ENCODE measurements at regions not wholly inside any gene's neighbourhood (a gene's known extent, or its start where the extent isn't known, plus 50 kb on each side); places are given as distances from the start of the nearest gene placed in this dataset.

DNA sequence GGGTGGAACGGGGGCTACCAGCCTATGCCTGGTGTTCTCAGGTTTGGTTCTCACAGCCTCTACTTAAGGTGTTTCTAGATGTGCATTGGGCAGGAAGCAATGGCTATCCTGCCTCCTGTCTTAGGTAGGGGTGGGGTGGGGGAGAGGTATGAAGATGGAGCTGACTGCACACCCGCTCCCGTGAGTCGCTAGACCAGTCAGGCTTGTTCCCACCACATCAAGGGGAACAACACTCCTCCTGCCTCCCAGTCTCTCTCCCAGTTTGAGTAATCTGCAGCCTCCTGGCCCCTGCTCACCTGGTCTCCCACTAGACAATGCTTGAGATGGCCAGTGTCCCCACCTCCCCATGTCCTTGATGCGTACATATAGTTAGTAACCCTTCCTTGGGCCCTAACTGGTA is 79.3 kb upstream of the TENM4 start:
- ChIA-PET POLR2A (no interaction called here), CTCF (no interaction called here)
- no peak for DNase-seq (ENCODE audit: extremely low spot score)
- no peak for TF ChIP-seq ARNT (IDR thresholded peaks at IDR 0.05)
- TF ChIP-seq ZNF384 (IDR thresholded peaks at IDR 0.05), result no peak
- TF ChIP-seq LEF1 (IDR thresholded peaks at IDR 0.05; ENCODE audit: borderline replicate concordance), result no peak
- TF ChIP-seq L3MBTL2 (conservative IDR thresholded peaks at IDR 0.05), result no peak
- TF ChIP-seq PKNOX1 (IDR thresholded peaks at IDR 0.05), result no peak
- TF ChIP-seq BHLHE40 (IDR thresholded peaks at IDR 0.05; ENCODE audit: borderline replicate concordance), result no peak
- no peak for TF ChIP-seq FOXK2 (IDR thresholded peaks at IDR 0.05)
- no peak for TF ChIP-seq CTBP1 (IDR thresholded peaks at IDR 0.05; ENCODE audit: borderline replicate concordance)
- no peak for TF ChIP-seq HDGF (IDR thresholded peaks at IDR 0.05; ENCODE audit: borderline replicate concordance)
- no peak for TF ChIP-seq NFRKB (IDR thresholded peaks at IDR 0.05)
- no peak for TF ChIP-seq FOXA1 (IDR thresholded peaks at IDR 0.05)
- TF ChIP-seq FOXM1 (IDR thresholded peaks at IDR 0.05; ENCODE audit: borderline replicate concordance), result no peak

- ChIA-PET POLR2A (no interaction called here), CTCF (no interaction called here)
- TF ChIP-seq FOXK2 (IDR thresholded peaks at IDR 0.05) (no peak), ARNT (IDR thresholded peaks at IDR 0.05) (no peak)
- DNase-seq (ENCODE audit: extremely low spot score), result no peak
Observed at GRCh38 chr11:79515781-79516180, 75.0 kb upstream of the TENM4 start.

GRCh38 chr11:79514695-79515094 is 73.9 kb upstream of the TENM4 start:
- DNase-seq (ENCODE audit: extremely low spot score), result no peak
- TF ChIP-seq ZNF384 (IDR thresholded peaks at IDR 0.05) (no peak), PKNOX1 (IDR thresholded peaks at IDR 0.05) (no peak), ELF4 (IDR thresholded peaks at IDR 0.05) (no peak), HDGF (IDR thresholded peaks at IDR 0.05; ENCODE audit: borderline replicate concordance) (no peak), LEF1 (IDR thresholded peaks at IDR 0.05; ENCODE audit: borderline replicate concordance) (no peak), SP1 (IDR thresholded peaks at IDR 0.05) (no peak), FOXM1 (IDR thresholded peaks at IDR 0.05; ENCODE audit: borderline replicate concordance) (no peak), FOXA1 (IDR thresholded peaks at IDR 0.05) (no peak), NFRKB (IDR thresholded peaks at IDR 0.05) (no peak), TARDBP (IDR thresholded peaks at IDR 0.05) (no peak), ARNT (IDR thresholded peaks at IDR 0.05) (no peak), L3MBTL2 (conservative IDR thresholded peaks at IDR 0.05) (no peak), SUZ12 (IDR thresholded peaks at IDR 0.05) (no peak), CTBP1 (IDR thresholded peaks at IDR 0.05; ENCODE audit: borderline replicate concordance) (no peak), BHLHE40 (IDR thresholded peaks at IDR 0.05; ENCODE audit: borderline replicate concordance) (no peak), FOXK2 (IDR thresholded peaks at IDR 0.05) (no peak)
- CTCF ChIA-PET, result no interaction called here
- POLR2A ChIA-PET, result no interaction called here

DNA sequence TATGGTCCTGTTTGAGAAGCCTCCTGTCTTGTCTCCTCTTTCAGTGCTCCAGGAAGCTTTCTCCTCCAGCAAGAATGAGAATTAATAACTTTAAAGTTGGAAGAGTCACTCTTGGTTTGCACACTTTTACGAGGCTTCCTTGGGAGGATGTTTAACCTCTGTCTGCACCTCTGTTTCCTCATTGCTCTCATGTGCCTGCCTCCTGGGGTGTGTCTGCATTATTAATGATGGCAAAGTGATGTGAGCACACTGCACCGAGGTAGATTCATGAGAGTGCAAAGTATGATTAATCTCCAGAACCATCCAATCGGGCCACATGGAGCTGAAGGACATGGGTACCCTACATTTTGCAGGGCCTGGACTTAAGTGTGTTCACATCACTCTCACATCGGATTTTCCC is 73.5 kb upstream of the TENM4 start:
- ChIA-PET CTCF (no interaction called here), POLR2A (no interaction called here)
- no peak for TF ChIP-seq FOXK2 (IDR thresholded peaks at IDR 0.05)
- no peak for TF ChIP-seq ARNT (IDR thresholded peaks at IDR 0.05)
- no peak for TF ChIP-seq BHLHE40 (IDR thresholded peaks at IDR 0.05; ENCODE audit: borderline replicate concordance)
- no peak for TF ChIP-seq FOXA1 (IDR thresholded peaks at IDR 0.05)
- no peak for TF ChIP-seq SP1 (IDR thresholded peaks at IDR 0.05)
- TF ChIP-seq HDGF (IDR thresholded peaks at IDR 0.05; ENCODE audit: borderline replicate concordance), result no peak
- no peak for TF ChIP-seq SUZ12 (IDR thresholded peaks at IDR 0.05)
- no peak for TF ChIP-seq TARDBP (IDR thresholded peaks at IDR 0.05)
- no peak for TF ChIP-seq NFRKB (IDR thresholded peaks at IDR 0.05)
- no peak for TF ChIP-seq LEF1 (IDR thresholded peaks at IDR 0.05; ENCODE audit: borderline replicate concordance)
- no peak for TF ChIP-seq FOXM1 (IDR thresholded peaks at IDR 0.05; ENCODE audit: borderline replicate concordance)
- no peak for TF ChIP-seq CTBP1 (IDR thresholded peaks at IDR 0.05; ENCODE audit: borderline replicate concordance)
- no peak for TF ChIP-seq ZNF384 (IDR thresholded peaks at IDR 0.05)
- no peak for TF ChIP-seq PKNOX1 (IDR thresholded peaks at IDR 0.05)
- no peak for TF ChIP-seq L3MBTL2 (conservative IDR thresholded peaks at IDR 0.05)
- TF ChIP-seq ELF4 (IDR thresholded peaks at IDR 0.05), result no peak
- DNase-seq (ENCODE audit: extremely low spot score), result no peak

DNA sequence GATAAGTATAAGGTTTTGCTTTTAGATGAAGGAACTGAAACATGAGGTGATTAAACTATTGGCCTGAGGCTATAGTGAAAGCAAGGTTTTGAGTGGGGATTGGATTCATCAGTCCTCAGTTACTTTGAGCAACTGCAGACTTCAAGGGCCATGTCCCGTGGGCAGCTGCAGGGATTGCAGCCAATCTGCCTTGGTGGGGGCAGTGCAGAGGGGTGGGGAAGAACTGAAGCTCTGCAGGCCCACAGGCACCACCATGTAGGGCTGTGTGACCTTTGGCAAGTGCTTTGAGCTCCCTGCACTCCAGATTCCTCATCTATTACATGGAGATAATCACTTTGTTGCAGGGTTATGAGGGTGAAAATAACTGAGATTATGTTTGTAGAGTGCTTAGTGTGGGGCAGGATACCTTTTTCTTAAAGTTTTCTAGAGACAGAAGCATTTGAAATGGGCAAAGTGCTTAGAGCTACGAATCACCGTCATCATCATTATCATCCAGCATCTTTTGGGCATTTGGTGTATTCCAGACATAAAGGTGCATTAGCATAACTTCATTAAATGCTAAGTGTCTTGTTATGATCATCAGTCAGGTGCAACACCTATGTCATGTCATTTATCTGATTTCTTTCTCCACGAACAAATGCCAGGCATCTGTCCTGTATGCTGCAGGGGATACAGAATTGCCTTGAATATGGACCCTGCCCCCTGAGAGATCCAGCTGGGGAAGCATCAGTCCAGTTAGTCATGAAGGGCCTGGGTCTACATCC is 72.1 kb upstream of the TENM4 start:
- CTCF ChIA-PET, result no interaction called here
- DNase-seq (ENCODE audit: extremely low spot score), result no peak

More for the DNA sequence above, 72.1 kb upstream of the TENM4 start:
- TF ChIP-seq ELF4 (IDR thresholded peaks at IDR 0.05) (no peak), SP1 (IDR thresholded peaks at IDR 0.05) (no peak), BHLHE40 (IDR thresholded peaks at IDR 0.05; ENCODE audit: borderline replicate concordance) (no peak), FOXK2 (IDR thresholded peaks at IDR 0.05) (no peak), ZNF384 (IDR thresholded peaks at IDR 0.05) (no peak), PKNOX1 (IDR thresholded peaks at IDR 0.05) (no peak), LEF1 (IDR thresholded peaks at IDR 0.05; ENCODE audit: borderline replicate concordance) (no peak), SUZ12 (IDR thresholded peaks at IDR 0.05) (no peak), TARDBP (IDR thresholded peaks at IDR 0.05) (no peak), L3MBTL2 (conservative IDR thresholded peaks at IDR 0.05) (no peak)
- POLR2A ChIA-PET, result interaction anchor here (1.2 kb wide), 1 partner anchor 27 kb away, joined by 3 read pairs; no protein-coding TSS in a partner anchor
